WTC11 (cell line): ENCODE measurements at regions not wholly inside any gene's neighbourhood (a gene's known extent, or its start where the extent isn't known, plus 50 kb on each side); places are given as distances from the start of the nearest gene placed in this dataset.

Experiments
- ATAC-seq: fragments of 200-7000 bp; cut with Tn5 transposase; 2 replicates; pipeline ENCODE4 v1.10.0; 2021; ENCODE audit warnings: mild to moderate bottlenecking, moderate library complexity
- CTCF ChIA-PET: fragments of 300-600 bp; sonication (Branson Sonifier 250); formaldehyde crosslinking; loops from one replicate; lab custom pipeline; 2021; ENCODE audit warnings: antibody characterized with exemption; lab: Charles Lee
- POLR2A ChIA-PET: fragments of 350-600 bp; sonication (Branson Sonifier 250); formaldehyde crosslinking; loops from one replicate; lab custom pipeline; 2021; ENCODE audit warnings: antibody characterized with exemption; lab: Charles Lee
- DNase-seq: peaks from one replicate; pipeline ENCODE4 v3.0.0; 2021; ENCODE audit warnings: low spot score
- H3K27ac Mint-ChIP-seq: 2 replicates; pipeline ENCODE4 v1.8.0; 2021; ENCODE audit warnings: mixed read lengths
- H3K27me3 Mint-ChIP-seq: 2 replicates; pipeline ENCODE4 v1.8.0; 2021; ENCODE audit warnings: low read depth, mild to moderate bottlenecking, moderate library complexity, mixed read lengths
- H3K36me3 Mint-ChIP-seq: 2 replicates; pipeline ENCODE4 v1.8.0; 2021; ENCODE audit warnings: mixed read lengths
- H3K4me1 Mint-ChIP-seq: 2 replicates; pipeline ENCODE4 v1.8.0; 2022; ENCODE audit warnings: mixed read lengths
- H3K4me3 Mint-ChIP-seq: 2 replicates; pipeline ENCODE4 v1.8.0; 2021; ENCODE audit warnings: mild to moderate bottlenecking, moderate library complexity, mixed read lengths
- H3K9me3 Mint-ChIP-seq: 2 replicates; pipeline ENCODE4 v1.8.0; 2021; ENCODE audit warnings: mixed read lengths
- ERG ChIP-seq: fragments of 250-450 bp; sonication (Bioruptor Pico); IDR thresholded peaks from 2 replicates; pipeline ENCODE4 v1.8.0; 2021; ENCODE audit warnings: mild to moderate bottlenecking
- GRHL2 ChIP-seq: fragments of 250-450 bp; sonication (Bioruptor Pico); IDR thresholded peaks from 2 replicates; pipeline ENCODE4 v1.8.0; 2022; ENCODE audit warnings: mild to moderate bottlenecking, moderate library complexity; ENCODE audit not compliant: insufficient replicate concordance, severe bottlenecking
- IRF1 ChIP-seq: sonication (generic); formaldehyde crosslinking; IDR thresholded peaks from 2 replicates; pipeline ENCODE4 v1.8.0; 2023; ENCODE audit warnings: missing genetic modification reagents
- IRF2 ChIP-seq: sonication (generic); formaldehyde crosslinking; IDR thresholded peaks from 2 replicates; pipeline ENCODE4 v1.8.0; 2022; ENCODE audit warnings: low read depth, missing genetic modification reagents, borderline replicate concordance
- KAT7 ChIP-seq: sonication (generic); formaldehyde crosslinking; IDR thresholded peaks from 2 replicates; pipeline ENCODE4 v1.8.1; 2023; ENCODE audit warnings: missing genetic modification reagents, mild to moderate bottlenecking, borderline replicate concordance
- MLX ChIP-seq: sonication (generic); formaldehyde crosslinking; IDR thresholded peaks from 2 replicates; pipeline ENCODE4 v1.8.1; 2023; ENCODE audit warnings: mild to moderate bottlenecking, missing genetic modification reagents, moderate library complexity
- MXD4 ChIP-seq: fragments of 250-450 bp; sonication (Bioruptor Pico); IDR thresholded peaks from 2 replicates; pipeline ENCODE4 v1.8.0; 2021; ENCODE audit warnings: mild to moderate bottlenecking, moderate library complexity, borderline replicate concordance
- PRDM15 ChIP-seq: sonication (generic); formaldehyde crosslinking; IDR thresholded peaks from 2 replicates; pipeline ENCODE4 v1.8.0; 2022; ENCODE audit warnings: missing genetic modification reagents
- RORB ChIP-seq: fragments of 250-450 bp; sonication (Bioruptor Pico); IDR thresholded peaks from 2 replicates; pipeline ENCODE4 v1.9.0; 2021; ENCODE audit warnings: mild to moderate bottlenecking
- SOX15 ChIP-seq: fragments of 250-450 bp; sonication (Bioruptor Pico); IDR thresholded peaks from 2 replicates; pipeline ENCODE4 v1.9.0; 2021; ENCODE audit warnings: mild to moderate bottlenecking
- TEAD1 ChIP-seq: sonication (generic); formaldehyde crosslinking; IDR thresholded peaks from 2 replicates; pipeline ENCODE4 v1.8.0; 2022; ENCODE audit warnings: mild to moderate bottlenecking, missing genetic modification reagents
- TEAD4 ChIP-seq: sonication (generic); formaldehyde crosslinking; IDR thresholded peaks from 2 replicates; pipeline ENCODE4 v1.8.0; 2022; ENCODE audit warnings: mild to moderate bottlenecking, missing genetic modification reagents
- TP53 ChIP-seq: sonication (generic); formaldehyde crosslinking; IDR thresholded peaks from 2 replicates; pipeline ENCODE4 v1.8.1; 2023; ENCODE audit warnings: mild to moderate bottlenecking, missing genetic modification reagents
- ZNF219 ChIP-seq: sonication (generic); formaldehyde crosslinking; IDR thresholded peaks from 2 replicates; pipeline ENCODE4 v1.8.0; 2023; ENCODE audit warnings: missing genetic modification reagents, mild to moderate bottlenecking, borderline replicate concordance
- ZNF281 ChIP-seq: sonication (generic); formaldehyde crosslinking; IDR thresholded peaks from 2 replicates; pipeline ENCODE4 v1.8.0; 2023; ENCODE audit warnings: mild to moderate bottlenecking, missing genetic modification reagents
- ZNF532 ChIP-seq: fragments of 250-450 bp; sonication (Bioruptor Pico); IDR thresholded peaks from 2 replicates; pipeline ENCODE4 v1.9.0; 2021; ENCODE audit warnings: mild to moderate bottlenecking, borderline replicate concordance

- TF ChIP-seq ZNF281 (CRISPR knock-in tag) = no peak
- no peak for TF ChIP-seq TEAD1 (CRISPR knock-in tag)
- TF ChIP-seq SOX15 (CRISPR knock-in tag) = no peak
- TF ChIP-seq, all 79 proteins: peak for 0
Measured at GRCh38 chr13:34863360-34864135, 78.5 kb upstream of the NBEA start (continued).

- Mint-ChIP-seq H3K27me3 (no peaks in the 10 kb centered on the region), H3K36me3 (no peaks in the 10 kb centered on the region), H3K9me3 (no peaks in the 10 kb centered on the region), H3K4me1 (peaks cover 27% of the 10 kb centered on the region), H3K27ac (no peak overlapping the region), H3K4me3 (no peak overlapping the region)
- DNase-seq (no peak), ATAC-seq (no peak)
- POLR2A ChIA-PET = no interaction called here
- CTCF ChIA-PET = no interaction called here
- TF ChIP-seq TP53 (no peak), MLX (CRISPR knock-in tag) (no peak), ZNF532 (CRISPR knock-in tag) (no peak), TEAD4 (CRISPR knock-in tag) (no peak), RORB (CRISPR knock-in tag) (no peak), ERG (CRISPR knock-in tag) (no peak), KAT7 (CRISPR knock-in tag) (no peak), IRF2 (CRISPR knock-in tag) (no peak)
- TF ChIP-seq, all 79 proteins: peak for 0
Measured at GRCh38 chr13:34864671-34865070, 77.4 kb upstream of the NBEA start.

- H3K36me3 Mint-ChIP-seq = no peaks in the 10 kb centered on the region
- ChIA-PET CTCF (no interaction called here), POLR2A (no interaction called here)
- peaks cover 27% of the 10 kb centered on the region for H3K4me1 Mint-ChIP-seq
- H3K9me3 Mint-ChIP-seq = no peaks in the 10 kb centered on the region
- TF ChIP-seq GRHL2 (CRISPR knock-in tag) (no peak), IRF1 (no peak), PRDM15 (CRISPR knock-in tag) (no peak), ZNF219 (CRISPR knock-in tag) (no peak), MXD4 (no peak), IRF2 (CRISPR knock-in tag) (no peak)
- H3K27ac Mint-ChIP-seq = no peak overlapping the region
- DNase-seq (no peak), ATAC-seq (no peak)
- no peaks in the 10 kb centered on the region for H3K27me3 Mint-ChIP-seq
- H3K4me3 Mint-ChIP-seq = no peak overlapping the region
Measured at GRCh38 chr13:34867590-34867989, 74.5 kb upstream of the NBEA start.
